ENCODE measurements at regions not wholly inside any gene's neighbourhood (a gene's known extent, or its start where the extent isn't known, plus 50 kb on each side); places are given as distances from the start of the nearest gene placed in this dataset.
"Not testable (repeated sequence)": the region's sequence is repeated elsewhere in the genome, so short reads cannot be mapped to it uniquely, and the experiment has no call there.

DNA sequence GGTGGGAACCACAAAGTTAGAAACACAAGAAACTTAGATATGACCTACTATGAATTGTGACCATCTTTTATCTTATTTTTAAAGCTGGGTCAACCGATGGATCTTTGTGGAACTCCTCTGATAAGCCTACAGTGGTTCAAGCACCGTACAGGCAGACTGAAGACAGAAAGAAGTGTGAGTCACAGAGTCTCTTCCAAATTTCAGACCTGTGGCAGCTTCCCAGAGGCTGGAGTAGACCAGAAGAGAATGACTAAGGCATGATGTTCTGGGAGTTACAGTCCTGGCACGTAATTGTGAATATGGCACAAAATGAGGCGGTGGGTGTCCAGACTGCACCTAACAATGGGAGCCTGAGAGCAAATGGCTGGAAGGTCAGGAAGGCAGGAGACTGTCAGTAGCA lies 70.0 kb downstream of the LMO4 start:
- in situ Hi-C loops (cut with MboI; ENCODE audit: low pct_unique_long_range_greater_than_20kb, low sequenced_read_pairs) = no loop called here
- DNase-seq = no peak

GRCh38 chr1:87399264-87399663 lies 70.6 kb downstream of the LMO4 start:
- in situ Hi-C loops (cut with MboI; ENCODE audit: low pct_unique_long_range_greater_than_20kb, low sequenced_read_pairs) = no loop called here

GRCh38 chr1:87399701-87400100 lies 71.0 kb downstream of the LMO4 start:
- in situ Hi-C loops (cut with MboI; ENCODE audit: low pct_unique_long_range_greater_than_20kb, low sequenced_read_pairs) = no loop called here

More at GRCh38 chr1:87399264-87399663, 70.6 kb downstream of the LMO4 start:
- no peak for DNase-seq

GRCh38 chr1:87400813-87401212 lies 72.1 kb downstream of the LMO4 start:
- in situ Hi-C loops (cut with MboI; ENCODE audit: low pct_unique_long_range_greater_than_20kb, low sequenced_read_pairs) = no loop called here
- no peak for DNase-seq

More at GRCh38 chr1:87399701-87400100, 71.0 kb downstream of the LMO4 start:
- DNase-seq = no peak

DNA sequence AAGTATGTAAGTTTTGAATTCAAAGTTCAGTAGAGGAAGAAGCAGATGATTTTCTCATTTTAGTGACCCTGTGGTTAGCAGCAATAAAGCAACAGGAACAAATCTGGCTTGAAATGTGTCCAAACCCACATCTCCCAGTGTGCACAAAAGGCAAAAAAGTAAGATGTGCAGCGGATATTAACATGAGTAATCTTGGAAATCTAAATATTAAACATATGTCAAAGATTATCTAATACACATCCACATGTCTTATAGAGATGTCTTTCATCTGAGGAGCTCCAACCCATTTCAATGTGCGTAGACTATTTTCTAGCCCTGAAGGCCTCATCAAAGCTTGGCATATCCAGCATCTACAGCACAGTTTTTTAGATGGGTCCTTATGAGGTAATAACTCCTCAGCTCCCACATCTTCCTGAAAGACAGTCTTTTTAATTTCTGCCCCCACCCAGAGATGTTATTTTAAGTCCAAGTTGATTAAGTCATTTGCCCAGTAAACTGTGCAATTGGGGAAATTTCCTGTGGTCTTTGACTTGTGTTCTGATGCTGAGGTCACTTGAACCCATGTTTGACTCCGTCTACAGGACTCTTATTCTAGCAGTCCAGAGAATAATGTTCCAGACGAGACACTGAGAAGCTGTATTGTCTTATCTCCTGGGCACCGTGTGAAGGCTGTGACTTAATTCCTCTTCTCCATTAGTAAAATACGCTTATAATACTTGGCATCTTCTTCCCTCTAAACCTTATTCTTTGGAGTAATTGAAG lies 73.7 kb downstream of the LMO4 start:
- in situ Hi-C loops (cut with MboI; ENCODE audit: low pct_unique_long_range_greater_than_20kb, low sequenced_read_pairs) = no loop called here
- no peak for DNase-seq

GRCh38 chr1:87403061-87403820 lies 74.6 kb downstream of the LMO4 start:
- DNase-seq = no peak
- in situ Hi-C loops (cut with MboI; ENCODE audit: low pct_unique_long_range_greater_than_20kb, low sequenced_read_pairs) = no loop called here

- in situ Hi-C loops (cut with MboI; ENCODE audit: low pct_unique_long_range_greater_than_20kb, low sequenced_read_pairs) = no loop called here
- no peak for DNase-seq
Observed at GRCh38 chr1:87404296-87404695, 75.6 kb downstream of the LMO4 start.

DNA sequence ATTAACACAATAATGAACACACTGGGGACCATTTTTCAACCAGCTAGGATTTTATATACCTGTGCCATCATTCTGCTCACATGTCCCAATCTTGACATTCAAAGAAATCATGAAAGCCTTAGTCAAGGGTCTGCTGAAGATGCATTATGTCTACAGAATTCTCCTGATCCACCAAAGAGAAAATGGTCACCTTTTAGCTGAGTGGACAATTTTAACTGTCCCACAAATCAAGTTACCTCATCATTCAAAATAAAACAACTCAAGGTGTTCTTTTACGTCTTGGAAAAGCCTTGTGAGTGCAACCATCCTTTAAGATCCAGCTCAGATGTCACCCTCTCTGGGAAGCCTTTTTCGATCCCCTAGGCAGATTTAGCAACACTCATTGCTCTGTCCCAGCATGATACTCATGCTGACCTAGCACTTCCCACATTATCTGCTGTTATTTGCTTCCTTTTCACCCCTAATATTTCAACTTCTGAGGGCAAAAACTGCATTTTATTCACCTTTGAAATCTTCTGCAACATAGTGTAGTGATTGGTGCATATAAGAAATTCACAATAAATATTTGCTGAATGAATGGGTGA lies 80.1 kb downstream of the LMO4 start:
- no peak for DNase-seq
- in situ Hi-C loops (cut with MboI; ENCODE audit: low pct_unique_long_range_greater_than_20kb, low sequenced_read_pairs) = no loop called here

DNA sequence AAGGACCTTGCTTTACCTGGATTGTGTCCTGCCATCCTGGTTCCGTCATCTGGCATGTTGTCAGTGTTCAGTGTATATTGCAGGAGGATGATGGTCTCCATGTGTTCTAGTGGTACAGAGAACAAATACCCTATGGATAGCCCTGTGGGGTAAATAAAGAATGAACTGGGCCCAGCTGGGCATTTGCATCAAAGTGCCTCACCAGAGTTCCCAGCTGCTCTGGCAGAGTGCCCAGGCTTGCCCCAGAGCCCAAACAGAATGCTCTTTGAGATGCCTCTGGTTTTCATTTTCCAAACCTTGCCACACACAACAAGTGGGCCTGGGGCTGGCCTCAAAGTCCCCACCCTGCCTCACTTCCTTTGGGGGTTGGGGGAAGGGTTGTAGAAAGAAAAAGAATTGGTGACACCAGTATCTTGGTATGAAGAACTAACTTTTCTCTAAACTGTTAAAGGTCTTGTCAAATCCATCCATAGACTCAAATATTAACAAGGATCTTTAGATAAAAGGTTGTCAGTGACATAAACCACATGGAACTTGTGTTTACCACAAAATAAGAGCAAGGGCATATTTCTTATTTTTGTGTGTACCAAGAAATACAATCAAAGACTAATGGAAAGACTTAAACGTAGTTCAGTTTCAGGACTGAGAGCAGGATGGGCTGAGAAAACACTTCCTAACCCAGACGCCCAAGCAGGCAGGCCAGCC lies 82.2 kb downstream of the LMO4 start:
- in situ Hi-C loops (cut with MboI; ENCODE audit: low pct_unique_long_range_greater_than_20kb, low sequenced_read_pairs) = no loop called here
- no peak for DNase-seq

- in situ Hi-C loops (cut with MboI; ENCODE audit: low pct_unique_long_range_greater_than_20kb, low sequenced_read_pairs); DNase-seq: not testable (repeated sequence)
Observed at GRCh38 chr1:87413846-87414245, 85.2 kb downstream of the LMO4 start.

GRCh38 chr1:87418048-87418447 lies 89.4 kb downstream of the LMO4 start:
- in situ Hi-C loops (cut with MboI; ENCODE audit: low pct_unique_long_range_greater_than_20kb, low sequenced_read_pairs) = no loop called here
- DNase-seq = no peak

DNA sequence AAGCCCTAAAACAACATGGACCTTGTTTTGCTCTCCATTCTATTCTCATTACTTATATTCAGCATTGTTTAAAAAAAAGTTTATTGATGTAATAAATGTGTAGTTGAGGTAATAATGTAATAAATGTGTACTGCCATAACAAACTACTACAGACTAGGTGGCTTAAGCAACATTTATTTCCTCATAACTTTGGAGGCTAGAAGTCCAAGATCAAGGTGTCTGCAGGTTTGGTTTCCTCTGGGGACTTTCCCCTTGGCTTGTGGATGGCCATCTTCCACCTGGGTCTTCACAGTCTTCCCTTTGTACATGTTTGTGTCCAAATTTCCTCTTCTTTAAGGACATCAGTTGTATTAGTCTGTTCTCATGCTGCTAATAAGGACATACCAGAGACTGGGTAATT lies 93.1 kb downstream of the LMO4 start:
- DNase-seq = no peak
- in situ Hi-C loops (cut with MboI; ENCODE audit: low pct_unique_long_range_greater_than_20kb, low sequenced_read_pairs) = no loop called here

DNA sequence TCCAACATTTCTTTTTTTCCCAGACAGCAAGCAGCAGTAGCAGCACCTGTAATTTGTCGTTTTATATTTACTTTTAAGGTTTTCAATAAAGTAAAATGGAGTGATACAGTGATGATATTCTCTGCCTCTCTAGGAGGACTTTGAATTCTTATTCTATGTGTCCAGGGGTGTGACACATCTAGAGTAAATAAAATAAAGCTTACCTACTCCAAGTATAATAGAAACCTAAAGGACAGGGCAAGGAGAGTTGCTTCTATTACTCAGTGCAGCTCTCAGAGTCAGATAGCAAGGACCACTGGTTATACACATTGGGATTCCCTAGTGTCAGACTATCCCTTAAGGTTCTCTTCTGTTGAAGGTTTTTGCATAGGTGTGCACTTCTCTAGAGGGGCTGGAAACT lies 95.9 kb downstream of the LMO4 start:
- in situ Hi-C loops (cut with MboI; ENCODE audit: low pct_unique_long_range_greater_than_20kb, low sequenced_read_pairs) = no loop called here
- DNase-seq = no peak

DNA sequence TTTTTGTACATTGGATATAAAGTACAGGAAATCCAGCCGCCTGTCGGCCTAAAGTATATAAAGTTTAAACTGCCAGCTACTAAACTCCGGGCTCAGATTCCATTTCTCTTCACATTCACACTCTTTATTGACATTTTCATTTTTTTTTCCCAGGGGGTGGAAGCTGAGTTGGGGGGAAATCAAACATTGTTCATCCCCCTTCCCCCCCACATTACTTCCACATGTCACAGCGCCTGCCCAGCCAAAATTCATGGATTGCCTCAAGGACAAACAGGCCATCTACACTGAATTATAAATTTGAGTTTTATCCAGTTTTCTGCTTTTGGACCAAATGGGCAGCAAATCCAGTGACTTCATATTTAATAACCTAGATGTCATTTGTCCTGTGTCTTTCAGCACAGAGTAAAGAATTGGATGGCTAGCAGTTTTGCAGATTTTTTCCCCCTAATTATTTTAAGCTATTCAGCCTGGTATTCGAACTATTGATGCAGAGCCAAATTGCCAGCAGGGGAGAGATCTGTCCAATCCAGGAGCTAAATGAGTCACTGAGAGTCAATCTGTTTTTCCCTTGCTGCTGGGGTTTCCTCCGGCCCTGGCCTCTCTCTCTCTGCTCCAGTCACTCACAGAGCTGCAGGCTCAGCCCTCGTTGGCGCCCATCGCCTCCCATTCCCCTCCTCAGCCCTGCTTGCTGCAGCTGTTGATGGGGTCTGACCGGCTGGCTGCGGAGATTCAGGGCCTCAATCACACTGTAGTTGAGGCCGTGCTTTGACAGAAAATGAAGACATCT lies 98.0 kb downstream of the LMO4 start:
- in situ Hi-C loops (cut with MboI; ENCODE audit: low pct_unique_long_range_greater_than_20kb, low sequenced_read_pairs) = no loop called here
- no peak for DNase-seq

DNA sequence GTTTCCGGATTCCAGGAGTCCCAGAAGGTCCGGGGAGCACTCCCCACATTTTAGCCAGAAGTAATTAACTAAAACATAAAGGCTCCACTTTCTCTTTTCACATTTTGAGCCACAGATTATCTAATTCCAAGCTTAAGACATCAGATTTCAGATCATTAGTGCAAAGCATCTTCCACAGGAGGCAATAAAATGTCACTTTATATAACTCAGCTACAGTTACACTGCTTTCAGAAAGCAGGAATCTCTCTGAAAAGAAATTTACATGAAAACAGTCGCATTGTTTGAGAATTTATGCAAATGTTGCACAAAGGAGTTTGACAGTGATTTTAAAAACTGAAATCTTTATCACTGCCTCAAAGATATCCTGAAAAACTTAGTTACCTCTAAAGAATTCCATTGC lies 99.7 kb downstream of the LMO4 start:
- no peak for DNase-seq
- in situ Hi-C loops (cut with MboI; ENCODE audit: low pct_unique_long_range_greater_than_20kb, low sequenced_read_pairs) = no loop called here

GRCh38 chr1:87428883-87429282 lies 100.2 kb downstream of the LMO4 start:
- no peak for DNase-seq
- in situ Hi-C loops (cut with MboI; ENCODE audit: low pct_unique_long_range_greater_than_20kb, low sequenced_read_pairs) = no loop called here

- in situ Hi-C loops (cut with MboI; ENCODE audit: low pct_unique_long_range_greater_than_20kb, low sequenced_read_pairs) = no loop called here
- DNase-seq = no peak
Observed at GRCh38 chr1:87432685-87433084, 104.0 kb downstream of the LMO4 start.

DNA sequence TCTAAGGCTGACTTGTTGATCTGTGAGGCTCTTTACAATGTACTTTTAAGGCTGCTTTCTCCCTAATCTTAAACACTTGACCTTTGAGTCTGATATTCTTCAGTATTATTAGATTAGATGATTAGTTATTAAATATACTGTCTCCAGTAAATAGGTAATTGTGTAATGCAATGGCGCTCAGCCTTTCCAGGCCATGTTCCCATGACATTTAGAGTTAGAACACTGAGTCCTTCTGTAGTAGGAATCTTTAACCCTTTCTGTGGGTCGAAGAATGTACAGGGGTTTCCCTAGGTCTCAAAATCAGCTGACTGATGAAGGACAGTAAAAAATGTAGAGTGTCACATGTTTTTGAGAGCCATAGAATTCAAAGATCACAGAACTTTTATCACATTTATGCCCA lies 104.4 kb downstream of the LMO4 start:
- DNase-seq; in situ Hi-C loops (cut with MboI; ENCODE audit: low pct_unique_long_range_greater_than_20kb, low sequenced_read_pairs): not testable (repeated sequence)

DNA sequence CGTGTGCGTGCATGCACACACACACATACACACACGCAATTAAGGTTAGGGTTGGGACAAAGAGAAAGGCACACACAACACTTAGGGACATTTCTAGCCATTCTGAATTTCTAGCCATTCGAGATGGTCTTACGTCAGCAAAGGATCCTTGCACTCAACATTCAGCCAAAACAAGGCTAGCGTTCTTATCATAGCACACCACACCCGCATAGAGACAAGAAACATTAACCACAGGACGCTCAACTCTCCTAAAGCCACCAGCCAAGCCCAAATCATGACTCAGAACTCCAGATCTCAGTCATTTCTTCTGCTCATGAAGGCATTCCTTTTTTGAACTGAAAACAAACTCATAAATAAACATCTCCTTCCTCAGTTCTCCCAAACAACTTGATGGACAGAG lies 106.8 kb downstream of the LMO4 start:
- peak; percentile 13 for DNase-seq
- in situ Hi-C loops (cut with MboI; ENCODE audit: low pct_unique_long_range_greater_than_20kb, low sequenced_read_pairs) = no loop called here
